ENCODE measurements at regions not wholly inside any gene's neighbourhood (a gene's known extent, or its start where the extent isn't known, plus 50 kb on each side); places are given as distances from the start of the nearest gene placed in this dataset.

DNA sequence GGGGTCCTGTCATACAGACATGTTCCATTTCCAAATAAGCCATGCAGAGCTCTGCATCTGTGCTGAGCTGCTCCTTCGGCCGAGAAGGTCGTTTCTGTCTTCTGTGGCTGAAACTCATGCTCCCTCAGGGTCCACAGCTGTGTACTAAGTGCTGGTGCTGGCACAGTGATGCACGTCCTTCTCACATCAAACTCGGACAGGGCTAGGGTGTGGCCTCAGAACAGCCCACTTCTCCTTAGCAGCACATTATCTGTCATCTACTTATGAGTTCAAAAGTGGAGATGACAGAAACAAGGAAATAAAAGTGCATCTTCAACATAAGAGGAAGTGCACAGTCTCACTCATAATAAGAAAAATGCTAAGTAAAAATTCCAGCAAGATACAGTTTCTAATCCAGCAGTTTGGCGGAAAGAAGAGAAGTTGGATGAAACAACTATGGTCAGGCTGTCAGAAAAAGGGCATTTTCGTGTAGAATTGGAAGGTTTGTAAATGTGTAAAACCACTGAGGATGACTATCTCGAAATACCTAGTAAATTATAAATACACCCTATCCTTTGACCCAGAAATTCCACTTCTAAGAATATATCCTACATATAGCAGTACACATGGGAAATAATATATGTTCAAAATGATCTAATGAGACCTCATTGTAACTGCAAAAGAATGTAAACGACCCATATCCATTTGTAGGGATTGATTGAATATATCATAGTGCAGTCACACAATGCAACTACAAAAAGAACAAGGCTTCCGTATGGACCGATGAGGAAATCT is 53.7 kb upstream of the APCDD1 start:
- DNase-seq (ENCODE audit: low spot score) = no peak
- H3K4me3 Mint-ChIP-seq (ENCODE audit: unreplicated experiment) = no peak overlapping the region
- peaks cover 18% of the 10 kb centered on the region for H3K4me1 Mint-ChIP-seq (ENCODE audit: low read depth)
- no peaks in the 10 kb centered on the region for H3K9me3 Mint-ChIP-seq (ENCODE audit: low read depth)
- H3K36me3 Mint-ChIP-seq (ENCODE audit: low read depth) = no peaks in the 10 kb centered on the region
- H3K27me3 Mint-ChIP-seq (ENCODE audit: low read depth) = peaks cover 8% of the 10 kb centered on the region
- TF ChIP-seq, protein P1, sequence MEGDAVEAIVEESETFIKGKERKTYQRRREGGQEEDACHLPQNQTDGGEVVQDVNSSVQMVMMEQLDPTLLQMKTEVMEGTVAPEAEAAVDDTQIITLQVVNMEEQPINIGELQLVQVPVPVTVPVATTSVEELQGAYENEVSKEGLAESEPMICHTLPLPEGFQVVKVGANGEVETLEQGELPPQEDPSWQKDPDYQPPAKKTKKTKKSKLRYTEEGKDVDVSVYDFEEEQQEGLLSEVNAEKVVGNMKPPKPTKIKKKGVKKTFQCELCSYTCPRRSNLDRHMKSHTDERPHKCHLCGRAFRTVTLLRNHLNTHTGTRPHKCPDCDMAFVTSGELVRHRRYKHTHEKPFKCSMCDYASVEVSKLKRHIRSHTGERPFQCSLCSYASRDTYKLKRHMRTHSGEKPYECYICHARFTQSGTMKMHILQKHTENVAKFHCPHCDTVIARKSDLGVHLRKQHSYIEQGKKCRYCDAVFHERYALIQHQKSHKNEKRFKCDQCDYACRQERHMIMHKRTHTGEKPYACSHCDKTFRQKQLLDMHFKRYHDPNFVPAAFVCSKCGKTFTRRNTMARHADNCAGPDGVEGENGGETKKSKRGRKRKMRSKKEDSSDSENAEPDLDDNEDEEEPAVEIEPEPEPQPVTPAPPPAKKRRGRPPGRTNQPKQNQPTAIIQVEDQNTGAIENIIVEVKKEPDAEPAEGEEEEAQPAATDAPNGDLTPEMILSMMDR (IDR thresholded peaks at IDR 0.05) = no peak
- no peak overlapping the region for H3K27ac Mint-ChIP-seq (ENCODE audit: unreplicated experiment)

DNA sequence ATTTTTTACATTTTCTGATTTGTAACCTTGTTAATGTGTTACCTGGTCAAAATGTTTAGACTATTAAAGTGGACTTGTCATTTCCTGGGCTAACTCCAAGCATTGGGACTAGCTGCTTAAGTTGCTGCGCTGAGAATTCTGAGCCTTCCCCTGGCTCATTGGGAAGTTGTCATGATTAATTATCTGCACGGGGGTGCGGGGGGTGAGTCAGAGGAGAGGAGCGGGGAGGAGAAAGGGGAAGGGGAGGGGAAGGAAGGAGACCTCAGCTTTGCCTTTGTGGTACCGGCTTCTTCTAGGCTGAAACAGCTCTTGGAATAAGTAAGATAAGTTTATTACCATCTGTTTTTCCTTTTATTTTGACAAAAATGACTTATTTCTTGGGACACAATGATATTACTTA is 52.9 kb upstream of the APCDD1 start:
- peaks cover 8% of the 10 kb centered on the region for H3K27me3 Mint-ChIP-seq (ENCODE audit: low read depth)
- peaks cover 18% of the 10 kb centered on the region for H3K4me1 Mint-ChIP-seq (ENCODE audit: low read depth)
- no peak for DNase-seq (ENCODE audit: low spot score)

DNA sequence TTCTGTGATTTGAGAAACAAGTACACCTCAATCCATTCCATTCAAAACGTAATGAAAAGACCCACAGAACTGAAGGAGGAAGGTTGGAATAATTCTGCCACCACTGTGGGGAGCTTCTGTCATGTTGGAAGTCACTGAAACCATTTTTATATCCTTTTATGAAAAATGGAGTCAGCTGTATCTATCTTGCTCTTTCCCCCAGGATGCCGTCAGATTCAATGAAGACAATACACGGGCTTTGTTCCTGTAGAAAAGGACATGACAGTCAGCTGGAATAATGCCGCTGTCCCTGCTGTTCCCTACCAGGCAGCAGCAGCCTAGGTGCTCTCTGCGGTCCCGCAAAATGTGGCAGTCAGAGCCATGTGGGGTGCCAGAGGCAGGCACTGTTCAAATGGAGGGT is 52.5 kb upstream of the APCDD1 start:
- H3K36me3 Mint-ChIP-seq (ENCODE audit: low read depth) = no peaks in the 10 kb centered on the region
- no peak overlapping the region for H3K4me3 Mint-ChIP-seq (ENCODE audit: unreplicated experiment)
- H3K27me3 Mint-ChIP-seq (ENCODE audit: low read depth) = peaks cover 10% of the 10 kb centered on the region
- H3K4me1 Mint-ChIP-seq (ENCODE audit: low read depth) = peaks cover 17% of the 10 kb centered on the region
- no peak overlapping the region for H3K27ac Mint-ChIP-seq (ENCODE audit: unreplicated experiment)
- TF ChIP-seq, protein P1 (IDR thresholded peaks at IDR 0.05) = no peak
- no peak for DNase-seq (ENCODE audit: low spot score)
- H3K9me3 Mint-ChIP-seq (ENCODE audit: low read depth) = no peaks in the 10 kb centered on the region

More for the DNA sequence above, 52.9 kb upstream of the APCDD1 start:
- Mint-ChIP-seq H3K4me3 (ENCODE audit: unreplicated experiment) (no peak overlapping the region), H3K36me3 (ENCODE audit: low read depth) (no peaks in the 10 kb centered on the region), H3K9me3 (ENCODE audit: low read depth) (no peaks in the 10 kb centered on the region), H3K27ac (ENCODE audit: unreplicated experiment) (no peak overlapping the region)
- TF ChIP-seq, protein P1 (IDR thresholded peaks at IDR 0.05) = no peak

DNA sequence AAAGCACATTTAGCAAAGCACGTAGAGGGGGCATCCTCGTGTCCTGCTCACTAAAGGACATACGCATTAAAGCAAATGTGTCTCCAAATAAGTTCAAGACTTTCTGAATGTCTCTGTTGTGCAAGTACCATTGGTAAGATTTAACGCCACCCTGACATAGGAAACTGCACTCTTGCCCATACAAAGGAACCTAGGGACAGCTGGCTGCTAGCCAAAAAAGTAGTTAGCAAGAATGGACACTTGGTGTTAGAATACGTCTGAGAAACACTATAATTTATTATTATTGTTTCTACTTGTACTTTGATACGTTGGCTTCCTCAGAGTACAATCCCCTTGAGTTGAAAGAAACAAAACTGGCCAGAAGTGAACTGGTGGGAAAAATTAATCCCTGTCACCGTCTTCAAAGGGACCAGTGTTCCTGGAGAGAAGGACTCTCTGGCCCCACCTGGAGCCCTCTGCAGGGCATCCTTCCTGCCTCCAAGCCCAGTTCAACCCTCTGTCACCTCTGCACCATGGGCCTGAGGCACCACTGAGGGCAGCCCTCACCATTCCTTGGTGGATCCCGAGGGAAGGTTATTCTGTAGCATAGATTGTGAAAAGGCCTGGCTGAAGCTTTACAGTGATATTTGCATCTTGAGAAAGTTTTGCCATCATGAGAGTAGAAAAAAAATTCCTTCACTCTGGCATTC is 51.4 kb upstream of the APCDD1 start:
- no peaks in the 10 kb centered on the region for H3K36me3 Mint-ChIP-seq (ENCODE audit: low read depth)
- H3K27me3 Mint-ChIP-seq (ENCODE audit: low read depth) = peaks cover 10% of the 10 kb centered on the region
- DNase-seq (ENCODE audit: low spot score) = no peak
- H3K4me1 Mint-ChIP-seq (ENCODE audit: low read depth) = peaks cover 15% of the 10 kb centered on the region
- H3K9me3 Mint-ChIP-seq (ENCODE audit: low read depth) = no peaks in the 10 kb centered on the region
- H3K4me3 Mint-ChIP-seq (ENCODE audit: unreplicated experiment) = no peak overlapping the region
- no peak overlapping the region for H3K27ac Mint-ChIP-seq (ENCODE audit: unreplicated experiment)
- TF ChIP-seq, protein P1 (IDR thresholded peaks at IDR 0.05) = no peak

DNA sequence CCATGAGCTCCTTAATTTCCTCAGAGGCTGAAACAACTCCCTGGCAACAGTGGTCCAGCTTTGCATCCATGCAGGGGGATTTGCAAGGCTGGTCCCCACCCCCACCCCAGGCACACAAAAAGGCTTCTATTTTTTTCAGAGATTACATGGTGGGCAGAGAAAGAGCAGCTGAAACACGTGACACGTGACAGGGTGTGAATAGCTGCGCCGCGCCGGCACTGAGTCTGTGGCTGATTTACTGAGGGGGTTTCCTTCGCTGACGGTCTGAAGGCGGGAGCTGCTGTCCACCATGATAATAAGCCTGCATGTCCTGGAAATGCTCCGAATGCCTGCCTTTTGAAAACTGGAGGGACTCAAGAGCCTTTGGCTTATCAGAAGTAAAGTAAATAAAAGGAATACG is 50.7 kb upstream of the APCDD1 start:
- no peak overlapping the region for H3K4me3 Mint-ChIP-seq (ENCODE audit: unreplicated experiment)
- peaks cover 15% of the 10 kb centered on the region for H3K4me1 Mint-ChIP-seq (ENCODE audit: low read depth)
- H3K27me3 Mint-ChIP-seq (ENCODE audit: low read depth) = peaks cover 10% of the 10 kb centered on the region
- TF ChIP-seq, protein P1 (IDR thresholded peaks at IDR 0.05) = no peak
- no peaks in the 10 kb centered on the region for H3K36me3 Mint-ChIP-seq (ENCODE audit: low read depth)
- H3K9me3 Mint-ChIP-seq (ENCODE audit: low read depth) = no peaks in the 10 kb centered on the region
- no peak overlapping the region for H3K27ac Mint-ChIP-seq (ENCODE audit: unreplicated experiment)
- no peak for DNase-seq (ENCODE audit: low spot score)

Data from chondrocyte (in vitro differentiated cells).